ENCODE measurements at regions not wholly inside any gene's neighbourhood (a gene's known extent, or its start where the extent isn't known, plus 50 kb on each side); places are given as distances from the start of the nearest gene placed in this dataset.
"Not testable (repeated sequence)": the region's sequence is repeated elsewhere in the genome, so short reads cannot be mapped to it uniquely, and the experiment has no call there.

GRCh38 chr1:101185421-101185820, 51.4 kb upstream of the S1PR1 start:
- no peak for DNase-seq (ENCODE audit: low read depth in 2 of 2)

DNA sequence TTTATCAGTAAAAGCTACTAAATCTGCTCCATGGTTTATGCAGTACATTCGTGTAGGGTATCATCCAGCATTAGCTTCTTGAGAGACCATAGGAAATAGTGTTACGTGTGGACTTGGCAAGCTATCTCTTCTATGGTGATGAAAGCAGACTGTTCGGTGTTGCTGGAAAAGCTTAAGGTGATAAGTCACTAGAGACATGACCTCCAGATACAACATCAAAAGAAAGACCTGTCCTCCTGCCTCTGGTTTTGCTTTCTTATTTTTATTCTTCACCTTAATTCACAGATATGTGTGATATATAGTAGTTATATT, 53.5 kb upstream of the S1PR1 start:
- DNase-seq (ENCODE audit: low read depth in 2 of 2) = no peak

DNA sequence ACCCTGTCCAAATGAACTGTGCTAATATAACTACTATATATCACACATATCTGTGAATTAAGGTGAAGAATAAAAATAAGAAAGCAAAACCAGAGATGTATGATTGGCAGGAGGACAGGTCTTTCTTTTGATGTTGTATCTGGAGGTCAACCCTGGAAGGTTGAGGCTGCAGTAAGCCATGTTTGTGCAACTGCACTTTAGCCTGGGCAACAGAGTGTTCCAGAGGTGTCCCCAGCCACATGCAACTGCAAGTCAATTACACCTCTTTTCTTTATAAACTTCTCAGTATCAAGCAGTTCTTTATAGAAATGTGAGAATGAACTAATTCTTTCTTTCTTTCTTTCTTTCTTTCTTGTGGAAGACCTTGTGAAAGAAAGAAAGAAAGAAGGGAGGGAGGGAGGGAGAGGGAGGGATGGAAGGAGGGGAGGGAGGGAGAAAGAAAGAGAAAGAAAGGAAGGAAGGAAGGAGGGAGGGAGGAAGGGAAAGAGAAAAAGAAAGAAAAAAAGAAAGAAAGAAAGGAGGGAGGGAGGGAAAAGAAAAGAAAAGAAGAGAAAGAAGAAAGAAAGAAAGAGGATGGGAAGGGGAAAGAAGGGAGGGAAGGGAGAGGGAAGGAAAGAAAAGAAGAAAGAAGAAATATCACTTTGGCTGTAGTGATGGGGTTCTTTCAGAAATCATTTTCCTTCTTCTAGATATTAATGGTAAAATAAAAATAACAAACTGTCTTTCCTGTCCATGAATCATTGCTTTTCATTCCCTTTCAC, 54.0 kb upstream of the S1PR1 start:
- DNase-seq (ENCODE audit: low read depth in 2 of 2) = no peak

DNA sequence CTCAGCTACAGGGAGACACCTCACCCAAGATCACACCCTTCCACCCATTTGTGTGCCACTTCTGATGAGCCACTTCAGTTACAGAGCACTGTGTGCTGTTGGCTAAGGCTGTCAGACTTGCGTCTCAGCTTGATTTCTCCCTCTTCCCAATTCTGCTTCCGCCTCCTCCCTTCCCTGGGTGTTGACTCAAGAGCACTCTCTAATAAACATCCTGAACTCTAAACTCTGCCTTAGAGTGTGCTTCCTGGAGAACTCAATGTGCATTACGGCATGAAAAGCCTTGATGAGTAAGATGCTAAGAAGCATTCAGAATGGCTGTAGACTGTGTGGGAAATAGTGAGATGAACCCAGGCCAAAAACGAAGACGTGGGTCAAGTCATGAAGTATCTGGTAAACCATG, 54.9 kb upstream of the S1PR1 start:
- DNase-seq (ENCODE audit: low read depth in 2 of 2) = no peak

- DNase-seq (ENCODE audit: low read depth in 2 of 2) = no peak
Measured at GRCh38 chr1:101178688-101179491, 57.9 kb upstream of the S1PR1 start.

DNA sequence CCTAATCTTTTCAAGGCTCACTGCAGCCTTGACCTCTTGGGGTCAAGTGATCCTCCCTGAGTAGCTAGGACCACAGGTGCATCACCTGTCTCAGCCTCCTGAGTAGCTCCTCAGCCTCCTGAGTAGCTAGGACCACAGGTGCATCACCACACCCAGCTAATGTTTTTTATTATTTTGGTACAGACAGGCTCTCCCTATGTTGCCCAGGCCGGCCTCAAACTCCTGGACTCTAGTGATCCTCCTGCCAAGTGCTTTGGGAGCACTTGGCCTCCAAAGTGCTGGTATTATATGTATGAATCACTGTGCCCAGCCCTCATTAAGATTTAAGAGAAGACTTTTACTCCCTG, 58.5 kb upstream of the S1PR1 start:
- no peak for DNase-seq (ENCODE audit: low read depth in 2 of 2)

- DNase-seq (ENCODE audit: low read depth in 2 of 2) = no peak
Measured at GRCh38 chr1:101175886-101176285, 60.9 kb upstream of the S1PR1 start.

GRCh38 chr1:101175466-101175865, 61.4 kb upstream of the S1PR1 start:
- no peak for DNase-seq (ENCODE audit: low read depth in 2 of 2)

- no peak for DNase-seq (ENCODE audit: low read depth in 2 of 2)
Measured at GRCh38 chr1:101174722-101175121, 62.1 kb upstream of the S1PR1 start.

DNA sequence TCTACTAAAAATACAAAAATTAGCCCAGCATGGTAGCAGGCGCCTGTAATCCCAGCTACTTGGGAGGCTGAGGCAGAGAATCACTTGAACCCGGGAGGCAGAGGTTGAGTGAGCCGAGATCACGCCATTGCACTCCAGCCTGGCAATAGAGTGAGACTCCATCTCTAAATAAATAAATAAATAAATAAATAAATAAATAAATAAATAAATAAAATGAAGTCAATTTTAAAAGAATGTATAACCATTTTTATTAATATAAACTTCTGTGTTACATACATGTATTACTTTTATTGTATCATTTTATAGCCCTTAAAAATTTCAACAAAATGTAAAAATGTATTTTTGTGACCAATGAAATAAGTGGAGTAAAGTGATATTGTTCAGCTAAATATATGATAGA, 62.5 kb upstream of the S1PR1 start:
- not testable (repeated sequence) for DNase-seq (ENCODE audit: low read depth in 2 of 2)

DNA sequence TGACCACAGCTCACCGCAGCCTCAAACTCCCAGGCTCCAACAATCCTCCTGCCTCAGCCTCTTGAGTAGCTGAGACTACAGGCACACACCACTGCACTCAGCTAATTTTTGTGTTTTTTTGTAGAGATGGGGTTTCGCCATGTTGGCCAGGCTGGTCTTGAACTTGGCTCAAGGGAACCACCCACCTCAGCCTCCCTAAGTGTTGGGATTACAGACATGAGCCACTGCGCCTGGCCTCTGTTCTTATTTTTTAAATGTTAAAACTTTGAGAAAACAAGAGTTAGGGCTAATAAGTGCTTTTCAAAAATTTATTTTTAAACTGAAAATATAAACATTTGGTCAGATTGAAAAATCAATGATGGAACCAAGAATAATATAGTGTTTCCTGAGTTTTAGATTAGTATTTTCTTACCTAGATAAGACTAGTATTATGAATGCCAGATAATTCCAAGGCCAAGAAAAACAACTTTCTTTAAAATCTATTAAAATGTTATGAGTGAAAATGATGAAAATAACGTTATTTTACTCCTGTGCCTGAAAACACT, 66.2 kb upstream of the S1PR1 start:
- DNase-seq (ENCODE audit: low read depth in 2 of 2) = no peak

GRCh38 chr1:101167891-101168290, 68.9 kb upstream of the S1PR1 start:
- no peak for DNase-seq (ENCODE audit: low read depth in 2 of 2)

DNA sequence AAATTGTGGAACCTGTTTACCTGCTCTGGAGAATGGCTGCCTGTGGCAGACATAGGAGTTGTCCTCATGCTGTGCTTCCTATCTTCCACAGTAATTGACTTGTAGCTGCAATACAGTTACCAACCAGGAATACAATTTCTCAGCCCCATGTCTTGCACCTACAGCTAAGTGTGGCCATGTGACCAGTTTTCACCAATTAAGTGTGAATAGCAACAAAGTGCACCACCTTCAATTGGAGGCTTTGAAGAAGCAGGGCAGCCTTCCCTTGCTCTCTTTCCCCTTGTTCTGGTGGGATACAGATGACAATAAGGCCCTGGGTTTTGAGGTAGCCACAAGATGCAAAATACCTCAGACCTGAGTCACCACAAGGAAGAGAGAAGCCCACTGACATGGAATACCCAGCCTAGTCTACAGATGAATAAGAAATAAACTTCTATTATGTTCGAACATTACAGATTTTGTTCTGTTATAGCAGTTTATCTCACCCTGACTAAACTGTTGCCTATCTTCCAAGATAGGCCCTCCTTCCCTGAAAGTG, 70.2 kb upstream of the S1PR1 start:
- no peak for DNase-seq (ENCODE audit: low read depth in 2 of 2)

GRCh38 chr1:101165954-101166353, 70.9 kb upstream of the S1PR1 start:
- no peak for DNase-seq (ENCODE audit: low read depth in 2 of 2)

- DNase-seq (ENCODE audit: low read depth in 2 of 2) = no peak
Measured at GRCh38 chr1:101165532-101165931, 71.3 kb upstream of the S1PR1 start.

DNA sequence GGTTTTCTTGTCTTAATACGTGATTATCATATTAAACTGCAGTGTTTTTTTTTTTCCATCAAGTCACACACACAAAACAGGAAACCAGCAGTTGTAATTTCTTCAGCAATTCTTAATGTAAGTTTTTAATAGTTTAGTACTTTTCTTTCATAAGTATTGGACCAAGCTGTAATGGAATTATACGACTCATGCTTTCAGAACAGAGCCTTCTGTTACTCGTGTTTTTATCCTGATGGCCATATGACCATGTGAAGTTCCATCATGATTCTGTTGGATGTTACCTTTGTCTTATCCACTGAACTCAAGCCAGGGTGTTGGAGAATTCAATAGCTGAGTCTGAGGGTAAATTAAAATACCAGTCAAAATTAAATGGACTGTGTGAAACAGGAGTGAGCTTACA, 72.0 kb upstream of the S1PR1 start:
- DNase-seq (ENCODE audit: low read depth in 2 of 2) = no peak

DNA sequence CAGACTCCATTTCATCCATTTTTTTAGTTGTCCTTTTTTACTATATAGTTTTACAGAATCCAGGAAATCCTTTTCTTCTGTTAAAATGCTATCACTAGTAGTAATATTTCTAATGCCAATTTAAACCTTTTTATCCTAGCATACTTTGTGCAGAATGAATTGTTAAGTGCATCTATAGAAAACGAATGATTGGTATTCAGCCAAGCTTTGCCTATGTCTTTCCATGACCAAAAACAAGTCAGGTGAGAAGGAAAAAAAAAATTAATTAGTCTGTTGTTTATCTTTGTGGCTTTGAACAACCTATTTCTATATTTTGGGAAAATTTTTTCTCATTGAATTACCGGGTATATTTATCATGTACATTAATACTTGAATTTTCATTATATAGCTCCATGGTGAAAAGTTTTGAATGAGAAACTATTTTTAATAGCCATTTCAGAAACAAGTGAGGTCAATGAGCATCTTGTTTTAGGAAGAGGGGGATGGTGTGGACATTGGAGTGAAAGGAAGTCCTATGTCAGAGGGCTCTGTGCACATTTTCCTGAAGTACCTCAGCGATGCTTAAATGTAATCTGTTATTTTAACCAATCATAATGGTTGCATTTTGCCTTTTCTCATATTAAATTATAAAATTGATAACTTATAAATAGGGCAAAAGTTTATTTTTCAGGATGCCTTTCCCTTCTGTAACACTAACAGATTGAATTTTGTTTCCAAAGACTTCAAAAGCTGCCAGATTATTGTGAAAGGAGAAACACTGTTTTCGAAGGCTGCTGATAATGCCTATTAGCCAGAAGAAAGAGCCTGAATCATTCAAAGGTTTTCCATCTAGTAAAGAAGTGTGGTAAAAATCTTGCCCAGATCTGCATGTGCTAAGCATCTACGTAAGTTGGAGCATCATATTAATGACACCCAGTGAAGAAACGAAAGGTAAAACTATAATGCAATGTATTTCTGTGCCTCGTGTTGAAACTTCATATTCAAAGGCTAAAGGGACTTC, 73.8 kb upstream of the S1PR1 start:
- DNase-seq (ENCODE audit: low read depth in 2 of 2) = no peak

DNA sequence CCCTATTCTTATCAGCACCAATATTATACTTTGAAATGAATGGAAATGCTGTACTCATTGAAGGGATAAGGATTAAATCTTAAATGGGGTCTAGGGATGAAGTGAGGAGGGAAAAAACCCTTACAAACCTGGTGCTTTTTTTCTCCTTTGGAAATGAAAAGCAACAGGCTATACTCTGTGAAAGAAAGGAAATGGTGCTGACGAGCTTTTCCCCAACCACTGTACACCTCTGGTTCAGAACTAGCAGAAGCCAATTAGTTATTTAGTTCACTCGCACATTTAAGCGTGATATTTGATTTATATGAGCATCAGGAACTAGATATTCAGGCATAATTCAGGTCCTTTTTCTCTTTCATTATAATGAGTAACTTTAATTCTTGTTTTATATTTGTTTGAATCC, 74.5 kb upstream of the S1PR1 start:
- DNase-seq (ENCODE audit: low read depth in 2 of 2) = no peak

DNA sequence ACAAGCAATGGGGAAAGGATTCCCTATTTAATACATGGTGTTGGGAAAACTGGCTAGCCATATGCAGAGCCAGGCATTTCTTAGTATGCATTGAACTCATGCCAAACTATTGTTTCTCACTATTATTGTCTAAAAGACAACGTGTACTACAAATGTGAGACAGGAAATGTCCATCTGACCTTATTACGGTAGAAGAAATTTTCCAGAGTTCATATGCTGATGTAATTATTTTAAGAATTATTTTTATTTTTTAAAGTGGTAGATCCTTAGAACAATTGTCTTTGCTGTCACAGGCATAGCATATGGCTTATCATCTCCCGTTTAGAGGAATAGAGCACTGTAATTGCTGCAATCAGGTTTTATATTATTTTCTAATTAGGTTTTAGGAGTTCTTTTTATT, 75.2 kb upstream of the S1PR1 start:
- no peak for DNase-seq (ENCODE audit: low read depth in 2 of 2)

- DNase-seq (ENCODE audit: low read depth in 2 of 2) = no peak
Measured at GRCh38 chr1:101158424-101158823, 78.4 kb upstream of the S1PR1 start.

DNA sequence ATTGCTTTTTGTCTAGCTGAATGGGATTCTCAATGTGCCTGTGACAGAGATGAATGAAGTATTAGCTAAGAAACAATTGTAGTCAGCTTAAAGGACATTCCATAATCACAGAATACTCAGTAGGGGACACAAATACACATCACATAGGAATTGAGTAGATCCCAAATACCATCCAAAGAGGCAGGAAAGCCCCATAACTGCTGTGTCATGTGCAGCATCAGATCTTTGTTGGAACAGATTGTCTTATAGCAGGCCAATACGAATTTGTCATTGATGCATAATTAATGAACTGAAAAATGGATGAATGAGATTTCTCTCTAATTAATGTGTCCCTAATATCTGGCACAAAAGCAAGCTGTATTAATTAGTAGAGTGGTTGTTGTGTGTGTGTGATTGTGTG, 82.3 kb upstream of the S1PR1 start:
- no peak for DNase-seq (ENCODE audit: low read depth in 2 of 2)

GRCh38 chr1:101153692-101154091, 83.1 kb upstream of the S1PR1 start:
- DNase-seq (ENCODE audit: low read depth in 2 of 2) = no peak
